GM23338 (cell line): ENCODE measurements at regions not wholly inside any gene's neighbourhood (a gene's known extent, or its start where the extent isn't known, plus 50 kb on each side); places are given as distances from the start of the nearest gene placed in this dataset.

Experiments
- ATAC-seq: fragments of 200-7000 bp; cut with Tn5 transposase; 3 replicates; pipeline ENCODE4 v1.9.1; 2020
- DNase-seq: peaks from one replicate; pipeline ENCODE4 v3.0.0-alpha.2; 2015; ENCODE audit warnings: low spot score
- H2AFZ ChIP-seq: fragments of 200-600 bp; sonication (generic); 2 replicates; pipeline ENCODE4 v1.8.0; 2016; ENCODE audit warnings: antibody characterized with exemption, mild to moderate bottlenecking, moderate library complexity
- H3F3A ChIP-seq: fragments of 200-600 bp; sonication (generic); replicated peaks from 2 replicates; pipeline ENCODE4 v1.8.0; 2017; ENCODE audit warnings: antibody characterized with exemption, mixed run types, low read depth
- H3K27ac ChIP-seq: fragments of 200-600 bp; sonication (generic); 2 replicates; pipeline ENCODE4 v1.6.1; 2016; ENCODE audit warnings: low read depth
- H3K27me3 ChIP-seq: fragments of 200-600 bp; sonication (generic); 2 replicates; pipeline ENCODE4 v1.8.0; 2016; ENCODE audit warnings: mild to moderate bottlenecking, mixed run types, moderate library complexity; ENCODE audit not compliant: insufficient read depth
- H3K36me3 ChIP-seq: fragments of 200-600 bp; sonication (generic); 2 replicates; pipeline ENCODE4 v1.8.0; 2016; ENCODE audit warnings: mild to moderate bottlenecking; ENCODE audit not compliant: insufficient read depth
- H3K4me1 ChIP-seq: fragments of 200-600 bp; sonication (generic); 2 replicates; pipeline ENCODE4 v1.8.0; 2016; ENCODE audit warnings: mild to moderate bottlenecking, moderate library complexity; ENCODE audit not compliant: insufficient read depth
- H3K4me2 ChIP-seq: fragments of 200-600 bp; sonication (generic); 2 replicates; pipeline ENCODE4 v1.7.1; 2017; ENCODE audit warnings: mixed run types
- H3K4me3 ChIP-seq: fragments of 200-600 bp; sonication (generic); 2 replicates; pipeline ENCODE4 v1.6.1; 2016; ENCODE audit warnings: mixed run types
- H3K79me2 ChIP-seq: fragments of 200-600 bp; sonication (generic); replicated peaks from 2 replicates; pipeline ENCODE4 v1.8.0; 2017; ENCODE audit warnings: mild to moderate bottlenecking; ENCODE audit not compliant: insufficient read depth
- H3K9me2 ChIP-seq: fragments of 200-600 bp; sonication (generic); 2 replicates; pipeline ENCODE4 v1.8.0; 2017; ENCODE audit not compliant: insufficient read depth
- H4K20me1 ChIP-seq: fragments of 200-600 bp; sonication (generic); replicated peaks from 2 replicates; pipeline ENCODE4 v1.8.0; 2017; ENCODE audit warnings: mild to moderate bottlenecking; ENCODE audit not compliant: insufficient read depth
- H3K27ac Mint-ChIP-seq: 2 replicates; pipeline ENCODE4 v1.8.0; 2020; ENCODE audit warnings: inconsistent platforms, mild to moderate bottlenecking, moderate library complexity, mixed read lengths
- H3K27me3 Mint-ChIP-seq: 3 replicates; pipeline ENCODE4 v1.8.0; 2022; ENCODE audit warnings: low read depth, mild to moderate bottlenecking, moderate library complexity, mixed read lengths, inconsistent platforms; ENCODE audit not compliant: insufficient read depth, poor library complexity
- H3K36me3 Mint-ChIP-seq: 3 replicates; pipeline ENCODE4 v1.8.0; 2021; ENCODE audit warnings: low read depth, mild to moderate bottlenecking, inconsistent platforms, moderate library complexity, mixed read lengths
- H3K4me1 Mint-ChIP-seq: 3 replicates; pipeline ENCODE4 v1.8.0; 2020; ENCODE audit warnings: mild to moderate bottlenecking, inconsistent platforms, mixed read lengths
- H3K4me3 Mint-ChIP-seq: 3 replicates; pipeline ENCODE4 v1.8.0; 2021; ENCODE audit warnings: moderate library complexity, mild to moderate bottlenecking, inconsistent platforms, mixed read lengths
- H3K9me3 Mint-ChIP-seq: 3 replicates; pipeline ENCODE4 v1.8.0; 2020; ENCODE audit warnings: moderate library complexity, mild to moderate bottlenecking, inconsistent platforms, mixed read lengths
- CREB1 ChIP-seq: fragments of 250-450 bp; sonication (Bioruptor Pico); IDR thresholded peaks from 2 replicates; pipeline ENCODE4 v1.5.0; 2020; ENCODE audit warnings: low read depth, mild to moderate bottlenecking, moderate library complexity
- CTCF ChIP-seq, 2 experiments: fragments of 200-600 bp in 1 of 2; sonication (generic) in 1 of 2; conservative IDR thresholded peaks; 2 replicates each; pipeline versions ENCODE4 v1.5.1 to v1.6.1; 2016 to 2017; ENCODE audit warnings: antibody characterized with exemption in 2 of 2, low read depth in 2 of 2, mild to moderate bottlenecking in 2 of 2, moderate library complexity in 1 of 2
- EZH2 ChIP-seq: fragments of 200-600 bp; sonication (generic); IDR thresholded peaks from one replicate; pipeline ENCODE4 v1.8.0; 2017; ENCODE audit warnings: antibody characterized with exemption, mild to moderate bottlenecking, low read depth; ENCODE audit not compliant: unreplicated experiment
- EZH2phosphoT487 ChIP-seq: fragments of 200-600 bp; sonication (generic); IDR thresholded peaks from one replicate; pipeline ENCODE4 v1.8.1; 2018; ENCODE audit warnings: antibody characterized with exemption; ENCODE audit not compliant: unreplicated experiment
- JUNB ChIP-seq: IDR thresholded peaks from one replicate; pipeline ENCODE4 v1.6.1; 2016; ENCODE audit warnings: antibody characterized with exemption; ENCODE audit not compliant: unreplicated experiment
- NANOG ChIP-seq: IDR thresholded peaks from 2 replicates; pipeline ENCODE4 v1.6.1; 2016; ENCODE audit warnings: antibody characterized with exemption, borderline replicate concordance
- POLR2AphosphoS5 ChIP-seq: IDR thresholded peaks from 2 replicates; pipeline ENCODE4 v1.6.1; 2016; ENCODE audit warnings: antibody characterized with exemption, low read depth
- STAT1 ChIP-seq: IDR thresholded peaks from one replicate; pipeline ENCODE4 v1.6.1; 2016; ENCODE audit warnings: antibody characterized with exemption; ENCODE audit not compliant: unreplicated experiment
- ZNF114 ChIP-seq: fragments of 250-450 bp; sonication (Bioruptor Pico); IDR thresholded peaks from 2 replicates; pipeline ENCODE4 v1.5.0; 2020; ENCODE audit warnings: mild to moderate bottlenecking, moderate library complexity
- ZNF331 ChIP-seq: fragments of 250-450 bp; sonication (Bioruptor Pico); IDR thresholded peaks from 2 replicates; pipeline ENCODE4 v1.5.0; 2020; ENCODE audit warnings: low read depth, mild to moderate bottlenecking, moderate library complexity
- ZNF462 ChIP-seq: fragments of 250-450 bp; sonication (Bioruptor Pico); IDR thresholded peaks from 2 replicates; pipeline ENCODE4 v1.5.0; 2020; ENCODE audit warnings: mild to moderate bottlenecking, moderate library complexity
- TF ChIP-seq, protein P1 (sequence below): IDR thresholded peaks from one replicate; pipeline ENCODE4 v1.6.1; 2018; ENCODE audit warnings: antibody characterized with exemption; ENCODE audit not compliant: unreplicated experiment

DNA sequence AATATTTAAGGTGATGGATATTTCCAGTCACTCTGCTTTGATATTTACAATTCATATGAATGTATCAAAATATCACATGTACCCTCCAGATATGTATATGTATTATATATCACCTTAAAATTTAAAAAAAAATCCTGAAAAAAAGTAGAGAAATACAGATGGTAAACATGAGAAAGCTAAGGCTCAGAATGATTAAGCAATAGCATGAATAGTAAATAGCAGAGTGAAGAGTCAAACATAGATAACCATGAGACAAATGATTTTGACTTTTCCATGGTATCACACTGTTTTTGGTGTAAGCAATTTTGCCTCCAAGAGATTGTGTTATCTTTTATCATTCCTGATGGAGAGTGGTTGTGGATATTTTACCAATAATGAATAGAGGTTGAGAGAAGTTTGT is 868.8 kb downstream of the CDH11 start:
- Mint-ChIP-seq H3K27ac (no peak overlapping the region), H3K9me3 (no peaks in the 10 kb centered on the region), H3K27me3 (no peaks in the 10 kb centered on the region), H3K4me3 (no peak overlapping the region), H3K4me1 (no peaks in the 10 kb centered on the region), H3K36me3 (no peaks in the 10 kb centered on the region)
- no peak overlapping the region for H3K4me3 ChIP-seq
- H3K27me3 ChIP-seq, result no peaks in the 10 kb centered on the region
- TF ChIP-seq ZNF114 (CRISPR knock-in tag), result no peak
- no peak for ATAC-seq
- H3K36me3 ChIP-seq, result no peaks in the 10 kb centered on the region
- no peaks in the 10 kb centered on the region for H3K4me1 ChIP-seq
- DNase-seq, result no peak
- no peaks in the 10 kb centered on the region for H3K9me2 ChIP-seq
- no peak overlapping the region for H2AFZ ChIP-seq
- H4K20me1 ChIP-seq, result no peaks in the 10 kb centered on the region
- H3K79me2 ChIP-seq, result no peaks in the 10 kb centered on the region
- H3F3A ChIP-seq, result no peaks in the 10 kb centered on the region
- no peak overlapping the region for H3K27ac ChIP-seq
- H3K4me2 ChIP-seq, result no peak overlapping the region

- no peak for DNase-seq
- no peak overlapping the region for H3K4me2 ChIP-seq
- no peak overlapping the region for H3K27ac ChIP-seq
- no peaks in the 10 kb centered on the region for H3K9me2 ChIP-seq
- no peaks in the 10 kb centered on the region for H3K36me3 ChIP-seq
- H3K4me3 ChIP-seq, result no peak overlapping the region
- Mint-ChIP-seq H3K36me3 (no peaks in the 10 kb centered on the region), H3K4me1 (no peaks in the 10 kb centered on the region), H3K27ac (no peak overlapping the region), H3K4me3 (no peak overlapping the region), H3K27me3 (no peaks in the 10 kb centered on the region), H3K9me3 (no peaks in the 10 kb centered on the region)
- H3K4me1 ChIP-seq, result no peaks in the 10 kb centered on the region
- no peaks in the 10 kb centered on the region for H3F3A ChIP-seq
- no peak overlapping the region for H2AFZ ChIP-seq
- no peaks in the 10 kb centered on the region for H3K79me2 ChIP-seq
- no peak for ATAC-seq
- H3K27me3 ChIP-seq, result no peaks in the 10 kb centered on the region
- H4K20me1 ChIP-seq, result no peaks in the 10 kb centered on the region
- TF ChIP-seq POLR2AphosphoS5 (no peak), JUNB (no peak), CREB1 (CRISPR knock-in tag) (no peak), NANOG (no peak), ZNF462 (CRISPR knock-in tag) (no peak), EZH2 (no peak), STAT1 (no peak), CTCF (conservative IDR thresholded peaks at IDR 0.05; ENCODE audit: low read depth in 2 of 2) (no peak), ZNF331 (no peak), EZH2phosphoT487 (no peak), ZNF114 (CRISPR knock-in tag) (no peak)
- TF ChIP-seq, protein P1, sequence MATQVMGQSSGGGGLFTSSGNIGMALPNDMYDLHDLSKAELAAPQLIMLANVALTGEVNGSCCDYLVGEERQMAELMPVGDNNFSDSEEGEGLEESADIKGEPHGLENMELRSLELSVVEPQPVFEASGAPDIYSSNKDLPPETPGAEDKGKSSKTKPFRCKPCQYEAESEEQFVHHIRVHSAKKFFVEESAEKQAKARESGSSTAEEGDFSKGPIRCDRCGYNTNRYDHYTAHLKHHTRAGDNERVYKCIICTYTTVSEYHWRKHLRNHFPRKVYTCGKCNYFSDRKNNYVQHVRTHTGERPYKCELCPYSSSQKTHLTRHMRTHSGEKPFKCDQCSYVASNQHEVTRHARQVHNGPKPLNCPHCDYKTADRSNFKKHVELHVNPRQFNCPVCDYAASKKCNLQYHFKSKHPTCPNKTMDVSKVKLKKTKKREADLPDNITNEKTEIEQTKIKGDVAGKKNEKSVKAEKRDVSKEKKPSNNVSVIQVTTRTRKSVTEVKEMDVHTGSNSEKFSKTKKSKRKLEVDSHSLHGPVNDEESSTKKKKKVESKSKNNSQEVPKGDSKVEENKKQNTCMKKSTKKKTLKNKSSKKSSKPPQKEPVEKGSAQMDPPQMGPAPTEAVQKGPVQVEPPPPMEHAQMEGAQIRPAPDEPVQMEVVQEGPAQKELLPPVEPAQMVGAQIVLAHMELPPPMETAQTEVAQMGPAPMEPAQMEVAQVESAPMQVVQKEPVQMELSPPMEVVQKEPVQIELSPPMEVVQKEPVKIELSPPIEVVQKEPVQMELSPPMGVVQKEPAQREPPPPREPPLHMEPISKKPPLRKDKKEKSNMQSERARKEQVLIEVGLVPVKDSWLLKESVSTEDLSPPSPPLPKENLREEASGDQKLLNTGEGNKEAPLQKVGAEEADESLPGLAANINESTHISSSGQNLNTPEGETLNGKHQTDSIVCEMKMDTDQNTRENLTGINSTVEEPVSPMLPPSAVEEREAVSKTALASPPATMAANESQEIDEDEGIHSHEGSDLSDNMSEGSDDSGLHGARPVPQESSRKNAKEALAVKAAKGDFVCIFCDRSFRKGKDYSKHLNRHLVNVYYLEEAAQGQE, result no peak
Measured at GRCh38 chr16:64251742-64252141, 870.1 kb downstream of the CDH11 start.
